LNCAP (cell line): ENCODE measurements at regions not wholly inside any gene's neighbourhood (a gene's known extent, or its start where the extent isn't known, plus 50 kb on each side); places are given as distances from the start of the nearest gene placed in this dataset.

Experiments used
- TF ChIP-seq, protein P1 (sequence below): fragments of 450-650 bp; IDR thresholded peaks from 2 replicates; pipeline ENCODE4 v1.5.1; 2017; ENCODE audit warnings: mild to moderate bottlenecking

DNA sequence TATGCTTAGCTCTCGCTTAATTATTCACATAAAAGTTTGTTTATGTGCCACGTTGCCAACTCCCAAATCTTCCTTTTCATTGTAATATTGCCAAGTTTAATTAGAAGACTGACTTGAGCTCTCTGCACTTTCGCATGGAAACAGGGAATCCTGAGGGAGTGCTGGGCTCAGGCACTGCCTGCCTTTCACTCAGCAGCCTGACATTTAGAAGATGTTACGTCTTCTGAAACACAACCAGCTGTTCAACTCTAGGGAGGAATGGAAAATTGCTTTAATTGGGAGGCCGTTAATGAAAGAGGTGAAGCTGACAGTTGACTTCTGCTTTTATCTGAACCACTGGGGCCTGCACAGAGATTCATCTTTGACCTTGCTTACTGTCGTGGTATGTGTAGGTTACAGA is 77.4 kb upstream of the MTHFD1L start:
- TF ChIP-seq, protein P1, sequence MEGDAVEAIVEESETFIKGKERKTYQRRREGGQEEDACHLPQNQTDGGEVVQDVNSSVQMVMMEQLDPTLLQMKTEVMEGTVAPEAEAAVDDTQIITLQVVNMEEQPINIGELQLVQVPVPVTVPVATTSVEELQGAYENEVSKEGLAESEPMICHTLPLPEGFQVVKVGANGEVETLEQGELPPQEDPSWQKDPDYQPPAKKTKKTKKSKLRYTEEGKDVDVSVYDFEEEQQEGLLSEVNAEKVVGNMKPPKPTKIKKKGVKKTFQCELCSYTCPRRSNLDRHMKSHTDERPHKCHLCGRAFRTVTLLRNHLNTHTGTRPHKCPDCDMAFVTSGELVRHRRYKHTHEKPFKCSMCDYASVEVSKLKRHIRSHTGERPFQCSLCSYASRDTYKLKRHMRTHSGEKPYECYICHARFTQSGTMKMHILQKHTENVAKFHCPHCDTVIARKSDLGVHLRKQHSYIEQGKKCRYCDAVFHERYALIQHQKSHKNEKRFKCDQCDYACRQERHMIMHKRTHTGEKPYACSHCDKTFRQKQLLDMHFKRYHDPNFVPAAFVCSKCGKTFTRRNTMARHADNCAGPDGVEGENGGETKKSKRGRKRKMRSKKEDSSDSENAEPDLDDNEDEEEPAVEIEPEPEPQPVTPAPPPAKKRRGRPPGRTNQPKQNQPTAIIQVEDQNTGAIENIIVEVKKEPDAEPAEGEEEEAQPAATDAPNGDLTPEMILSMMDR, result no peak

DNA sequence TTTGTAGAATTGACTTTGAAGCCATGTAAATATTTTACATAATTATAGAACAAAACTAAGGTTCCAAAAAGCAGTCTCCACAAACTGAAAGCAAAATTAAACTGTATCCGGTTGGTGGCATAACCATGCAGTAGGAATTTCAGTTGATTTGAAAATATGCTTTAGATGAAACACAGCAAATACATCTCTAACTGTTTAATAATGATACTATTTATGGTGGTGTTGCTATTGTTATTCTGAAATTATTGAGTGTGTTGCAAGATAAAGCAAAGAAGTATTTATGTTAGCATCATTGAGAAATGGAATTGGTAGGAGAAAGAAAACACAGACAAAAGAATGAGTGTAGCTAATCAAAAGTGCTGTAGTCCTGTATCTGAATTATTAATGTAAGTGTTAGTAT is 73.8 kb upstream of the MTHFD1L start:
- TF ChIP-seq, protein P1, result no peak

DNA sequence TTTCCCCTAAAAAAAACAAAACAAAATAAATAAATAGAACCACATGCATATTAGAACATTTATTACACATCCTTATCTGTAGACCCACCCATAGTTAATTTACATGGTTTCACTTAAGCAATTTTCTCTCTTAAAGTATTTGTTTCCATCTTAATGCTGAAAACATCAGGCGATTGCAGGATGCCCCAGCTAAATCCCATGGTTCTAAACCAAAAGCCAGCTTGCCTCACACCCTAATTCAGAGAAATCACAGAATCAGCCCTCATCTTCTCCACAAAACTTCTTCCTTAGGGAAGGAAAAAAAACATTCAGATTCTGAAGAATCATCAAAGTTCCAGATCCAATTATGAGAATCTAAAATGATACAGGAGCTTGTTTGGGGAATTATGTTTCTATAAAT is 67.6 kb upstream of the MTHFD1L start:
- TF ChIP-seq, protein P1, result no peak

DNA sequence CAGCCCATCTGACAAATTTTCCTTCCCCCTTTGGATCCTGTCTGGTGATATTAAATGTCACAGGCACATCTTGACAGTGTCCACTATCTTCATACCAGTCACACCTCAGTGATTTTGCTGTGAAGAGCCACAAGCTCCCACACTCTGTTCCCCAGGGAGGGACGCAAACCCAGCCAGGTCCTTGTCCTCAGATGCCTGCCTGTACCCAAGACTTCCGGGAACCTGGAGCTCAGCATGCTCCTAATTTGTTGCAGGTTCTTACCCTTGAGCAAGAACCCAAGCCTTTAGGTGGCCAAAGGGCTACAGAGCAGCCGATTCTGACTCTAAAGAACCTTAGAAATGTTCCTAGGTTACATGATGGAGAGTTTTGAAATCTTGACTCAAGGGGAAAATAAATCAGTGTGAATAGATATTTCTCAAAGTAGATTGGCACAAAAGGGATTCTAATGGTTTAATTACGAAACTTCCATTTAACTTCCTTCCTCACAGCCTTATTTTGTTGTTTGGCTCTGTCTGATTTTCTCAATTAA is 66.2 kb upstream of the MTHFD1L start:
- TF ChIP-seq, protein P1, result no peak

DNA sequence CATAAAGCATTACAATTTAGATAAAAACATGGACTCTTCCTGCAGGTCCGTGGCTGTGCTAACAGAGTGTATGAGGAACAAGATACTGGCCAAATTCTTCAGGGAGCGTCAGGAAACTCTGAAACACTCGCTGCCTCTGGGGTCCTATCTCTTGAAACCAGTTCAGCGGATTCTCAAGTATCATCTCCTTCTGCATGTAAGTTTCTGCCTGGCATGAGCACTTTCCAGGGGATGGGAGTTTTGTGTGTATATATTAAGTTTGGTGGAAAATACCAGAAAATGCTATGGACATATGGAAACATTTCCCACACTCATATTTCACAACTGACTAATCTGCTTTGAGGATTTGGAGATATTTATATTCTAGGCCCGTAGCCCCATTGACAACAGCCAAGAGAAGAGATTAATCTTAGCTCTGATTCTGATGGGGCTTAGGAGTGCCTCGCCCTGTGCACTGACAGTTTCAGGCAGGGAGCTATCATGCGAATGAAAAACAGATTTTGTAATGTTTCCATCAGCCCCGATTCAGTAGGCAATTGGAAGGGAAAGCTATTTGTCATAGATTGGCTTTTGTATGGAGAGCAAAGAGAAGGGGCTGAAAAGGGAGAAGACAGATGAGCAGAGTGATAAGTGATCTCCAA is 64.7 kb upstream of the MTHFD1L start:
- TF ChIP-seq, protein P1, result no peak

DNA sequence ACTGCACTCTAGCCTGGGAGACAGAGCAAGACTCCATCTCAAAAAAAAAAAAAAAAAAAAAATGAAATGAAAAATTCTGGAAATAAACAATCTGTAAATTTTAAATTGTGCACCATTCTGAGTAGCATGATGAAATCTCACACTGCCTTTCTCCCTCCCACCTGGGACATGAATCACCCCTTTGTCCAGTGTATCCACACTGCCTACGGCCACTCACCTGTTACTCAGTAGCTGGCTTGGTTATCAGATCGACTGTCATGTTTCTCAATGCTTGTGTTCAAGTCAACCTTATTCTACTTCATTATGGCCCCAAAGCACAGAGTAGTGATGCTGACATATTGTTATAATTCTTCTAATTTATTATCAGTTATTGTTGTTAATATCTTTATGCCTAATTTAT is 58.7 kb upstream of the MTHFD1L start:
- TF ChIP-seq, protein P1, result no peak

DNA sequence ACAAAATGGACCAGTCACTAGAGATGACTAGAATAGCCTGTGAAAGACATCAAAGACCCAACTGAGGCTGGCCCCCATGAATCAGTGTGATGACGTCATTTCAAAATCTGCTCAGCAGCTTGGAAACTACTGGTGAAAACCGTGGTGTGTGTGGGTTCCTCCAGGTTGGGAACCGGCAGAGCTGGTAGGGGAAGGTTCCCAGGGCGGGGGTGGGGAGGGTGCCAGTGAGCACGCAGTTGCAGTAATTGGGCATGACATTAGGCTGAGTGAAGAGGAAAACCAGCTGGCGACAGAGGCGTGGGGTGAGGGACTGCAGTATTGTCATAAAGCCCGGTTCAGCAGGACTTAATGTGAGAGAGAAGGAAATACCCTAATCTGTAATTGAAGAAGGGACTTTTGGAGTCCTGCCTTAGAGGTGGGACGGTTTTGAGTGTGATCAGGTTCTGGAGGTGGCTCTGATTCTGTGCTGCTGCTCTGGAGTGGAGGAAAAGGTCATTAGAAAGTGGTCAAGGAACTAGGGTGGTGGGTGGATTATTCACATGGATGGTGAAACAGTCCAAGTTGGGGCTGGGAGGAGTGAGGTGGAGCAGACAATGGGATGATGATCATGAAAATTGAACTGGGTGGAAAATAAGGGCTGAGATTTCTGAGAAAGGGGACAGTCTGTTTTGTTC is 52.0 kb upstream of the MTHFD1L start:
- TF ChIP-seq, protein P1, result no peak
